Cardiac fibroblast (primary cell): ENCODE measurements at regions not wholly inside any gene's neighbourhood (a gene's known extent, or its start where the extent isn't known, plus 50 kb on each side); places are given as distances from the start of the nearest gene placed in this dataset.

ENCODE experiments used
- DNase-seq, 2 donors: peaks; one replicate each; pipeline versions ENCODE4 v3.0.0 to v3.0.0-alpha.2; 2010; ENCODE audit warnings: low read depth in 2 of 2
- H3K4me3 ChIP-seq, 2 donors: replicated peaks in 1 of 2; 1 replicate in 1 of 2; 2 replicates in 1 of 2; pipeline ENCODE4 v1.5.1; 2011; ENCODE audit warnings: low read depth in 2 of 2, low read length in 2 of 2, mild to moderate bottlenecking in 2 of 2, moderate library complexity in 1 of 2
- CTCF ChIP-seq: IDR thresholded peaks from one replicate; pipeline ENCODE4 v1.5.1; 2011; ENCODE audit warnings: low read depth, mild to moderate bottlenecking, low read length, inconsistent platforms

DNA sequence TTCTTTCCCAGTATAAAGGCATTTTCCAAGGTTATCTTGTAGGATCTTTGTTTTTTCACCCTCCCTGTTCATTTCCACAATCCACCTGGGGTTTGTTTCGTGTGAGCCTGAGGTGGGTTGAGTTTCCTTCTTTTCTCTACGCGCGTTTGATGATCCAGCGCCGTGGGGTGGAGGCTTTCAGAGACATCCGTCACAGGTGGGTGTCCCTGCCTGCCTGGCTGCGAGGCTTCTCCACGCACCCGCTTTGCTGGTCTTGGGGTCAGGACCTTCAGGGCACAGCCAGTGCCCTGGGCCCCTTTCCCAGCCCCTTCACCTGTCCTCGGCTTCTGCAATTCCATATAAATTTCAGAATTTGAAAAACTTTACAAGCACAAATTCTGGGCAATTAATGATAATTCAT lies 109.0 kb upstream of the ALKAL2 start:
- no peak overlapping the region for H3K4me3 ChIP-seq
- no peak for TF ChIP-seq CTCF

DNA sequence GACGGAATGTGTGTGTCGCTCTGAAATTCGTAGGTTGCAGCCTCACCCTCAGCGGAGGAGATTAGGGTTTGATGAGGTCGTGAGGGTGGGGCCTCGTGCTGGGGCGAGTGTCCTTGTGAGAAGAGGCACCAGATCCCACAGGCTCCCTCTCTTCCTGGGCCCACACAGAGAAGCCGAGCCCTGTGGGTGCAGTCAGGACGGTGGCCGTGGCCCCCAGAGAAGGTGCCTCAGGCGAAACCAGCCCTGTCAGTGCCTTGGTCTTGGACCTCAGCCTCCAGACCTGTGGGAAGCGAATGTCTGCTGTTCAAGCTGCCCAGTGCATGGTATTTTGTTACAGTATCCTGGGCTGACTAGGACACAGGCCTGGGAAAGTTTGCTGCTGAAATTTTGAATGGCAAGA lies 108.0 kb upstream of the ALKAL2 start:
- DNase-seq: no peak
- no peak overlapping the region for H3K4me3 ChIP-seq
- no peak for TF ChIP-seq CTCF

More for the DNA sequence above, 109.0 kb upstream of the ALKAL2 start:
- DNase-seq: no peak

GRCh38 chr2:393711-394696 lies 106.1 kb upstream of the ALKAL2 start:
- no peak overlapping the region for H3K4me3 ChIP-seq
- TF ChIP-seq CTCF: no peak
- peak in 1 of 2 donors; percentile 6 for DNase-seq

- DNase-seq: no peak
- no peak for TF ChIP-seq CTCF
- H3K4me3 ChIP-seq: no peak overlapping the region
Measured at GRCh38 chr2:392926-393280, 105.0 kb upstream of the ALKAL2 start.

DNA sequence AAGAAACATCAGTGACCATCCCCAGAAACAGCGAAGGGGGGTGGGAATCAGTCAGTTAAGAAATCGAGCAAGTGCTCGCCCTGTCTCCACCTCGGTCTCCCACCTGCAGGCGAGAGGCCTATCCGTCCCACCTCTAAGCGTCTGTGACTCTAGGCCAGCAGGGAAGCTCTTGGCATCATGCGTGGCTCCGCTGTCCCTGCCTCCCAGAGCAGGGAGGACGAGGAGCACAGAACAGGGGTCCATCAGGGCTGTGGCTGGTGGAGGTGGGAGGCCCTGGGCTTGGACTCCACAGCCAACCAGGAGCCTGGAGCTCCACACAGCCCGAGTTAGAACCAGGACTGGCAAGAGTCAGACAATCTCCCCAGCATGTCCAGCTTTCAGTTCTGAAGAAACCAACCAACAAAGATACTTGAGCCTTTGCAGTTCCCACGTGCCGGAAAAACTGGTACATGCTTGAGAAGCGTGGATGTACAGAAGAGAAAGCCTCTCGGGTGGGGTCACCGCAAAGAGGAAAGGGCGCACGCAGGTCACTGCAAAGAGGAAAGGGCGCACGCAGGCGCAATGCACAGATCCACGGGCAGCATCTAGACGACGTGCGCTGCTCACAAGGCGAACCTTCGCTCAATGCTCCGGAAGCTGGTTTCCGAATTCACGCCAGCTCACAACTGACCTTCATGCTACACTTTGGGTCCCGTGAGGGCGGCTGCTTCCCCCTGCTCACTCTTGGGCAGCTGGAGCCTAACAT lies 104.5 kb upstream of the ALKAL2 start:
- no peak for DNase-seq
- no peak overlapping the region for H3K4me3 ChIP-seq
- TF ChIP-seq CTCF: no peak

GRCh38 chr2:391696-392095 lies 103.8 kb upstream of the ALKAL2 start:
- no peak for DNase-seq
- TF ChIP-seq CTCF: no peak
- H3K4me3 ChIP-seq: no peak overlapping the region
